ENCODE measurements at regions not wholly inside any gene's neighbourhood (a gene's known extent, or its start where the extent isn't known, plus 50 kb on each side); places are given as distances from the start of the nearest gene placed in this dataset.

DNA sequence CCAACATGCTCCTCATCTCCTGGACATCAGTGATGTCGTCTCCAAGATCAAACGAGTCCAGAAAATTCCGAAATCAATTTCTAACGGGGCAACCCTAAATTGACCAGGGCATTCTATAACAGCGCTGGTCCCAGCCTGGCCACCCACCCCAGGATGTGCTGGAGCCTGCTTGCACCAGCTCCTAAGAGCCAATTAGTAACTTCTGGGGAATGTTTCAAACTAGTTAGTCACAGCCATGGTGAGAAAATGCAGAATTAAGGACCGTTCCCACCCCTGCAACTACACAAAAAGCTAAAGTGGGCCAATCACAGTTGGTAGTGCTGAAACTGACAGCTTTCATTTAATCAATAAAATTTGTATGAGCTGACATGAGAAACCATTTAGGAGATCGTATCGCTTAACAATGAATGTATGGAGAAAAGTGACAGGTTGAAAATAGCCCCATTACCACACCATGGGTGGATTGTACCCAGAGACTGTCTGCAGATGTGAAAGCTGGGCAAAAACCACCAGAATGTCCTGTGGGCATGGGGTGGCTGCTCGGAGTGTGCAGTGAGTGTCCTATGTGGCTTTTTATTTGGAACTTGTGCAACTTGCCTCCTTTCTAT, 165.7 kb upstream of the AFDN start:
- ATAC-seq = peak; percentile 5
- intact Hi-C loops (cut with DNase I) = no loop called here

DNA sequence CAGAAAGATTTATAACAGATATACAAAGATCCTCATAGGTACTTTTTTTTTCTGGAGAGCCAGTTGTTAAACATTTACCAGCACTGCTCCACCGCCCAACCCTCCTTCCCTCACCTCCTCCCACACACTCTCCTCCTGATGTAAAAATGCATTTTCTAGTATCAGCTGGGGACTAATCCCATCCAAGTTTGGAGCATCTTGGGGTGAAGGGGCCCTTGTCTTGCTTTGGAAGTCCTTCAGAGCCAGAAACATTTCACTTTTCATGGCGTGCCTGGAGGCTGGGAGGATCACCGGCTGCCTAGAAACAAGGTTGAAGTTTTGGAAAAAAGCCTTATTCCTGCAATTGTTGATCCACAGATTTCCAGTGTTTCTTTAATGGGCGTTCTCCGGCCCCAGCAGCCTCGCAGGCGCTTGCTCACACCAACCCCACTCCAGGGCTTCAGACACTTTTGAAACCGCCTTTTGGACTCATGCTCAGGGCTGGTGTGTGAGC, 165.1 kb upstream of the AFDN start:
- DNase-seq (ENCODE audit: low spot score) (no peak), ATAC-seq (peak; percentile 70)
- intact Hi-C loops (cut with DNase I) = no loop called here

More for the DNA sequence above, 165.7 kb upstream of the AFDN start:
- DNase-seq (ENCODE audit: low spot score) = no peak

DNA sequence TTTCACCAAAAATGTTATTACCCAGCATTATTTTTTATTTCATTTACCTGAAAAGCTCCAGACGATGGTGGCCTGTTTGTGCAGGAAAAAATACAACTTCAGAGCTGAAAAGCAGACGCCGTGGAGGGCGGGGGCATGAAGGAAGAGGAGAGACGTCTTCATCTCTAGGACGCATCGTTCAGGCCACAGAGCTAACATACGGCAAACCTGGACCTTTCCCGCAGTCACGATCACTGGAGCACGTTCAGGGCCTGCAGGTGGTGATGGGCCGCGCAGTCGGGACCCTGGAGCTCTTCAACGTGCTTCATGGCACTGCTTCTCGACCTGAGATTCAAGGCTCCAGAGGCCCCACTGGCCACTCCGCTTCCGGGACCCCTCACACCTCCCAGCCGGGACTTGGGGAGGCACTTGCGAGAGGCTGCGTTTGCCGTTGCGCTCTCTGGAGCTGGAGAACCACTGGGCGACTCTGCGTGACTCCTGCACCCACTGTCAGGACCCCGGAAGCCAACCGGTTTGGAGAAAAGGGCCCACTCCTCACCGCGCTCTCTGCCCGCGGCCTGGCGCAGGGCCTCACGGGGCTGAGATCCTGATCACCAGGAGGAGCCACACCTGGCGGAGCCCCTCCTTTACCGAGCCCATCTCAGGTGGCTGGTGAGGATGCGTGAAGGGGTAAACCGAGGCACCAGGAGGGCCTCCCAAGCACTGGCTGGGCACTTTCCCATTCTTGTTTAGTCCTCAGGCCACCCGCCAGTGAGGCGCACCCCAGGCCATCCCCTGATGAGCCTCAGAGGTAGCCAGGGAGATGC, 164.4 kb upstream of the AFDN start:
- intact Hi-C loops (cut with DNase I) = no loop called here
- ATAC-seq (no peak), DNase-seq (ENCODE audit: low spot score) (no peak)

DNA sequence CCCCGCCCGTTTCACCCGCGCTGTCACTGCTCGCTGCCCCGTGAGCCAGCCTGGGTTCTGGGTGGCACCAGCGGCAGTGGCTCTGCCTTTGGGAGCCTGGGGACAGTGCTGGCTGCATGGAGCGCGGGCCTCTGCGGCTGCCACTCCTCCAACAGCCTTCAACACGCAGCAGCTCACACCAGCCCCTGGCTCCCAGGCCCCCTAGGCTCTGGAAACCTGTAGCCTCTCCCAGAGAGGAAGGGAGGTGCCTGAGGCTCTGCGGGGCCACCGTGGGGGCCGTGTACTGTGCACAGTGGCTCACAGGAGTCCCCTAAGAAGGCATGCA, 163.9 kb upstream of the AFDN start:
- DNase-seq (ENCODE audit: low spot score) (no peak), ATAC-seq (no peak)
- intact Hi-C loops (cut with DNase I) = no loop called here

DNA sequence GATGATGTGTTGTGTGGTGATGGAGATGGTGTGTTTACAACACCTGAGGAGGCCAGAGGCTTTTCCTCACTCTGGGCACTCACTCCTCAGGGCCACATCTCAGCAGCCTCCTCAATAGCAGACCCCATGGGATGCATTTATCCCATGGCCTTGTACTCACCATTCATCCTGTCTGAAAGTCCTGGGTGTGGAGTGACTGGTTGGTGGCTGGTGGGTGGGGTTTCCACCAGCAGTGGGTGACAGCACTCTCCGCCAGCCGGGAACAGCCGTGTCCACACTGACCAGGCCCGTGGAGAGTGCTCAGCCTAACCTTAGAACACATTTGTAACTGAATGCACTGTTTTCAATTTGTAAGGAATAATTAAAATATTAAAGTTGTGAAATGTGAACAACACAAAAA, 163.4 kb upstream of the AFDN start:
- ATAC-seq (no peak), DNase-seq (ENCODE audit: low spot score) (no peak)
- intact Hi-C loops (cut with DNase I) = no loop called here

DNA sequence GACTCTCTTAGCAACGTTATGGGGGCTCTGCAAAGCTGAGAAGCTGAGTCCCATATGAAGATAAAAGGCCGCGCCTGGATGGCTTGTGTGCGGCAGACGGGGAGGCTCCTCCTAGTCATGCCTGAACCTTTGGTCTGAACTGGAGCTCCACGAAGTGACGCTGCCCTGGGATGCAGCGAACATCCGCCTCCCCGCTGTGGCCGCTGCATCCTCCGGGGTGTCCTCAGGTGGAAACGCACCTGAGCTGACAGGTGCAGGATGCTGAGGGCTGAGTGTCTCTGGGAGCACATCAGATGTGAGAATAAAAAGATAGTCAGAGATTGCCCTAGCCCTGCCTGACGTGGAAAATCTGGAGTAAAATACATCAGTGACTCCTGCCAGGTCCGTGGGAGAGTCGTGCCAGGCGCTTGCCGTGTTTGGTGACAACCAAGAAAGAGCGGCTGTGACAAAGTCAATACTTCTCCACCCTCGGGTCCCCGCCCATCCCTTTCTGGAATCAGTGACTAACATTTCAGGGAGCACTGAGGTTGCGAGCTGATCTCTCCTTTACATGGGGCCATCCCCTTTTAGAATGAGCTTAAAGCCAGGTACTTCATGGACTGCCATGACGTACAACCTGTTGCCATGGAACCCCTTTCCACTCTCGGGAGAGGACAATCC, 162.8 kb upstream of the AFDN start:
- intact Hi-C loops (cut with DNase I) = no loop called here
- no peak for ATAC-seq
- no peak for DNase-seq (ENCODE audit: low spot score)

DNA sequence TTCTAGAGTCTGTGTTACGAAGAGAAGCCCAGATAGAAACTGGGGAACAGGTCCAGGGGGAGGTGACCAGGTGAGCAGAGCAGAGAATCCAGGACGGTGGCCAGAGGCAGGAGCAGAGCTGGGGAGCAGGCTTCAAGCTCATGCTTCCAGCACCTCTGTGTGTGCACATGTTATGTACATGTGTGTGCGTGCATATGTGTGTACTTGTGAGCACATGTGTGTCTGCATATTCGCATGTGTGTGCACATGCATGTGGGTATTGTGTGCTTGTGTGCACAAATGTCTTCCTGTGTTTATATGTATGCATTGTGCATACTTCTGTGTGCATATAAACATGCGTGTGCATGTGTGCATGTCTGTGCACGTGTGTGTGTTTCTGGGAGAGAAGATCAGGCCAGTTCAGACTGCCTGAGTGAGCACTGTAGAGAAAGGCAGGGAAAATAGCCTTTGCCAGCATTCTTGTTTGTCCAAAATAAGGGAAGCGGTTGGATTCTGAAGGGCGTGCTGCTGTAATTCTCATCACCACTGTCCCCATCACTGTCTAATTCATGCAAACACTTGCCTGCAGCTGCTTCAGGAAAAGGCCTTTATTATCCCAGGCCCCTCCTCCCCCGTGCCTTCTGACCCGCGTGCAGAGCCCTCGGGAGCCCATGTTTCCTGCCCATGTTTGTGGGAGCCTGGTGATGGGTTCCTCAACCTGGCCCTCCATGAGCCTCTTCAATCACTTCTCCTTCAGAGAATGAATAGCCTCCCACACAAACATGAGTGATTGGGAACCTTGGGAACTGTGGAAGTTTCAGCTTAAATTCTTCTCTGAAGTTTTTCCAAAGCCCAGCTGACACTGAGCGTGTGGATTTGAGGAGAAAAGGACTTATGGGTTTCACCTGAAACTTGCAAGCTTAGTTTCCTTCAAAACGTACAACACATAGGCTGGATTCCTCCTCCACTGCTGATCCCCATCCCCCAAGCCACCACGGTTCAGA, 161.7 kb upstream of the AFDN start:
- no peak for ATAC-seq
- DNase-seq (ENCODE audit: low spot score) = no peak
- intact Hi-C loops (cut with DNase I) = no loop called here

DNA sequence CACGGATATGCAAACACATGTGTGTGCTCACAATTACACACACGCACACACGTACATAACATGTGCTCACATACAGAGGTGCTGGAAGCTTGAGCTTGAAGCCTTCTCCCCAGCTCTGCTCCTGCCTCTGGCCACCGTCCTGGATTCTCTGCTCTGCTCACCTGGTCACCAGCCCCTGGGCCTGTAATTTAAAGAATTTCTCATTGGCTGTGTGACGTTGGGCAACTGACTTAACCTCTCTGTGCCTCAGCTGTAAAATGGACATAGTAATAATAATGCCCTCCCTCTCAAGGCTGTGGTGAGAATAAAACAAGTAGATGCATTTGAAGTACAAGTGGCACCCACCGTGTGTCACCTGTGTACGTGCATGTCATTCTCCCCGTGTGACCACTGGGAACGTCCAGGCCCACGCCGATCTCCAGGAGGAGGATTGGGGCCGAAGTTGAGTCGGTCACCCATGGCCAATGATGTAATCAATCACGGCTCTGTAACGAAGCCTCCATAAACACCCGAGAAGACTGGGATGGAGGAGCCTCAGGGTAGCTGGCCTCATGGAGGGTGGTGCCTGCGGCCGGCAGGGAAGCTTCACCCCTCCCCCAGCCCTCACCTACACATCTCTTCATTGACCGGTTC, 160.9 kb upstream of the AFDN start:
- DNase-seq (ENCODE audit: low spot score) (no peak), ATAC-seq (no peak)
- intact Hi-C loops (cut with DNase I) = no loop called here

DNA sequence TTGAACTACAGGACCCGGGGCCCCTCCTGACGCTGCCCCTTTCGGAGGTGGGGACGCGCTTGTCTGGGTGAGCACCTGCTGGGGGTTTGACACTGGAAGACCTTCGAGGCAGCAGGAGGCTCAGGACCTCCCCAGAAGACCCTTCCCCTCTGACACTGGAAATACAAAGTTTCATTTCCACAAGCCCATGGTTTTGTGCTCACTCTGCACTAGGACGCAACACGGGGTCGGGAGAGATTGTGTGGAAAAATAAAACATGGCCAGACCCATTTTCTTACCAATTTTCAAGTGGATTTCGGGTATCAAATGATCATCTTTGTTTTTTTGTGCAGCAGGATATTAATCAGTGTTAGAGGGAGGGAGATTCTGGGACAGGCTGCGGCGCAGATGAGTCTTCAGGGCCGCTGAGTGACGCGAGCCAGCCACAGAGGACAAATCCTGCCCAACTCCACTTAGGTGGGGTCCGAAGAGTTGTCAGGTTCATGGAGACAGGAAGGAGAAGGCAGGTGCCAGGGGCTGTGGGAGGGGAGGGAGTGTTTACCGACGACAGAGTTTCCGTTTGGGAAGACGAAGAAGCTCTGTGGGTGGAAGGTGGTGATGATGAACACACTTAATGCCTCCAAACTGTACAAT, 160.0 kb upstream of the AFDN start:
- ATAC-seq (no peak), DNase-seq (ENCODE audit: low spot score) (no peak)
- intact Hi-C loops (cut with DNase I) = no loop called here

DNA sequence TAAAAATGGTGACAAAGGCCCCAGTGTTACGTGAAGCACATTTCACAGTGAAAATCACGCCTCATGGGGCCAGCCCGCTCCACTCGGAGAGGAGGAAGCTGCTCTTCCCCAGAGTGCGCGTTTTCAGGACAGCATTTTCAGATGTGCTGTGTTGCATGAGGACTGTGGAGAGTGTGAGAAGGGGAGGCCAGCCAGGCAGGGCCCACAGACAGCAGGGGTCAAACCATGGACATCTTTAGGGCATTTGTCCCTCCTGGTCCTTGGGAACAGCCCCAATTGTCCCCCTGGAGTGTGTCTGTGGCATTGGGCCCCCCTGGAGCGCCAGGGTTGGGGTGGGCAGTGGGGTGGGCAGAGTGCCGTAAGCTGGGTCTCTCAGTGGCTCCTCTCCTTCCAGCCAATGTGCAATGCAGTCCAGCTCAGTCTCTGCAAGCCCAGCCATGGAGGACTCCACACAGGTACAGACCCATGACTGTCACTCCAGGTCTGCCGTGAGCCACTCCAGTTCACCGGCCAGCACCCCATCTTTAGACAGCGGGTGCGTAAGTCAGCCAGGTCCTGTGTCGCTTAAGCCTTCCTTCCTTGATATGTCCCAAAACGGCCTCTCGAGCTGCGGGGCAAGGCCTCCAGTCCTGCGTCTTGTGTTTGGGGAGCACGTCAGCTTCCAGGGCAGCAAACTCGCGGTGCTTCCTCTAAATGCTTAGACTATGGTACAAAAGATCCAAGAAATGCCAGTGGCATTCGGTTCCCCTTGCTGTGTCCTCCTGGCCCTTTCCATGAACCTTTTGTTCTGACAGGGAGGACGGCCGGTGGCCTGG, 159.3 kb upstream of the AFDN start:
- no peak for DNase-seq (ENCODE audit: low spot score)
- intact Hi-C loops (cut with DNase I) = no loop called here

DNA sequence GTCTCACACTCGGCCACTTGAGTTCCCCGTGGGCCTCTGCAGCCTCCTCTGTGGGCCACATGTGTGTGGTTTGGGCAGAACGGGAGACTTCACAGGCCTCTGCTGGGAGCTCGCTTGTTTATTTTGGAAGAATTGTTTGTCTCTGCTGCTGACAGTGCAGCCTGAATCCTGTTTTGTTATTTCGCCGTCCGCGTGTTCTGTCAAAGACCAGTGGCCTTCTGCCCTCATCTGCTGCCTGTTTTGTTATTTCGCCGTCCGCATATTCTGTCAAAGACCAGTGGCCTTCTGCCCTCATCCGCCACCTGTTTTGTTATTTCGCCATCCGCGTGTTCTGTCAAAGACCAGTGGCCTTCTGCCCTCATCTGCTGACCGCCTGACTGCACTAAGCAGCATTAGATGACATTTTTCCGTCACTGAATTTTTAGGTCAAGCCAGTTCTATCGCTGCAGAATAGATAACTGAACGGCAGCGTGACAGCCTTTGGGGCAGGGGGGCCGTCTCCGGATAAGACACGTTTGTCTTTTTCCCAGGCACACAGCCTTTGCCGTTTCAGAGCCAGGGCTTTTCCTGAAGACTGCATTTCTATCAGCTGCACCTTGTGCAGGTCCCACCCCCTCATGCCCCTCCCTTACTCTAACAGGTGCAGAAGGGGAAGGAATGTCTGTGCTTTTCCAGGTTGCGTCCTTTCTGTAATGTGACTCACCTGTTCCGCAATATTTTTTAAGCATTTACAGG, 158.5 kb upstream of the AFDN start:
- intact Hi-C loops (cut with DNase I) = no loop called here
- DNase-seq (ENCODE audit: low spot score) (no peak), ATAC-seq (peak; percentile 88)

More for the DNA sequence above, 159.3 kb upstream of the AFDN start:
- peak; percentile 54 for ATAC-seq

DNA sequence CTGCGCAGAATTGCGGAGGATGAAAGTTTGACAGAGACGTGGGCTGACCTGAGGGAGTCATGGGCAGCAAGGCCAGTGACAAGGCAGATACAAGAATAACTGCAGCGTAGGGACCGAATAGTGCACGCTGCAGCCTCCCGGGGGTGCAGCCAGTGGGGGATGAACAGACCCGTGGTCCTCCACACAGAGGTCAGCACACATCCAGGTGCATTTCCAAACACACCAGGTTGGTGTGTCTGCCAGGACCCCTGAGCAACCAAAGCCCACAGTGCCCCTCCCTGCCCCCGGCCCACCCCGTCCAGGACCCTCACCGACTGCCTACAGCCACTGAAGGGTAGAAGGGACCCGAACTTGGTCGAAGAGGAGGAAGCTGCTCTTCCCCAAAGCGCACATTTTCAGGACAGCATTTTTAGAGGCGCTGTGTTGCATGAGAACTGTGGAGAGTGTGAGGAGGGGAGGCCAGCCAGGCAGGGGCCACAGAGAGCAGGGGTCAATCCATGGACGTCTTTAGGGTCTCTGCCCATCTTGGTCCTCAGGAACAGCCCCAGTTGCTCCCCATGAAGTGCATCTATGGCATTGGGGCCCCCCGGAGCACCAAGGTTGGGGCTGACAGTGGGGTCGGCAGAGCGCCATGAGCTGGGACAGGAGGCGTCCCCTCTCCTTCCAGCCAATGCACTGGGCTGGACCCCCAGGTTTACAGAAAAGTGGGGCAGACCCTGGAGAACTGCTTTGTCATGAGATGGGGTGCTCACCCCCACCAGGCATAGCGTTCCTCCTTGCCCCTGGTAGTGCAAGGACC, 157.8 kb upstream of the AFDN start:
- no peak for ATAC-seq
- intact Hi-C loops (cut with DNase I) = no loop called here
- no peak for DNase-seq (ENCODE audit: low spot score)

DNA sequence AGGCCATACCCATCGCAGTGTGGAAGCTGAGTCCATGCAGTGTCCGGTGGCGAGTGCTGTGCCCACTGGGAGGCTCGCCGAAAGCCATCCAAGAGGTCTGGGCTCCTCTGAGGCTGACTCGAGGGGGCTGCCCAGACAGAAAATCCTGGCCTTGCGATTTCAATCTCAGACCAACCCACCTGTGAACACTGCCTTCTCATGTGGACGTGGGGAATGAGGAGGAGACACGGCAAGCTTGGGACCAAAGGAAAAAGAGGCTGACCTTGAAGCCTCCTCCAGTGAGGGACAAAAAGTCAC, 157.2 kb upstream of the AFDN start:
- intact Hi-C loops (cut with DNase I) = no loop called here
- DNase-seq (ENCODE audit: low spot score) = no peak
- ATAC-seq = no peak

DNA sequence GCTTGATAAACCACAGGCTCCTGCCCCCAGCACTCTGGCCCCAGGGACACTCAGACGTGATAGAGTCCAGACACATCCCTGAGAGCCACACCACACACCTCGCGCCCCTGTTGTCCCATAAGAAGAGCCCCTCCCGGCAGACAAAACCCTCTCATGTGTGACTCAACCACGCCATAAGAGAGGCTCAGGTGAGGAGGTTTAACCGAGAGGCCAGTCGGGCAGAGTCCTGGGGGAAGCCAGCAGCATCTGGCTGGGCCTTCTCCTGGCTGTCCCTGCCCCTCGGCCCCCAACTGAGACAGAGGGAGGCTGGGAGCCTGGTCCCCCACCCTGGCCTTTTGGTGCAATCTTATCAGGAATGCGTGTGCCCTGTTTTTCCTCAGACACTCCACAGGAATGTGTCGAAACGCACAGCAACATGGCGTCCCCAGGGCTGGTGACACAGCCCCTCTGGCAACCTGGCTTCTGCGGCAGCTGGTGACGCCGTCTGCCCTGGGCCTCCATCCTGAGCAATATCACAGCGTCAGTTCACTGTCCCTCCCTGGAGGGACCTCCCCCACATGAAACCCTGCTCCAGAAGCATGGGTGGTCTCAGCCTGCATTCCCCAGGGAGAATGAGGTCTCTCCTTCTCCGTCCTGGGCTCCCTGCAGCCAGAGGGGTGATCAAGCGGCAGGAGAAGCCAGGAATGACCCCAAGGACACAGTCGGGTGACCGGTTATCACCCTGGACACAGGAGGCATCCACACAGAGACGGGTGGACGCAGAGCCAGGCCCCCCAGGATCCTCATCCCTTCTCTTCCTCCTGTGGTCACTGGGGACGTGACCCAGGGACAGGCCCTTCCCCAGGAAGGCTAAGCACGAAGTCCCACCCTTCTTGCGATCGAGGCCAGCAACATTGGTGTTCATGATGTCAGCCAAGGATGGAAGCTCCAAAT, 156.6 kb upstream of the AFDN start:
- intact Hi-C loops (cut with DNase I) = no loop called here
- DNase-seq (ENCODE audit: low spot score) = no peak
- no peak for ATAC-seq

DNA sequence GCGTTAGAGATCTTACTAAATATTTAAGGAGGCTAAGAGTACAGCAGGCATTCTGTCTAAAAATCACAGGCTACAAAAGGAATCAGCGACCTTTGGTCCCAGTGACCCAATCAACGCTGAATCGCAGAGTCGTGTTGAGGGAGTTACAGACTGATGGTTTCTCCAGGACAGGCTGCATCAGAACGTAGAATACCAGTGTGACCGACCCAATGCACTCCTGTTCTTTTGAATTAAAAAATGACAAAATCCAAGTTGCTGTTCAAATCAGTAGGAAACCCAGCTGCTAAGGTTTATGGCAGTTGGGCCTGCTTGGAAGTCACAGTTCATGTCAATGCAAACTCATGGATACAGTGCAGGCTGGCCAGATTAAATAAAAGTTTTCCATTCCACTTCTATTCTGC, 155.8 kb upstream of the AFDN start:
- no peak for DNase-seq (ENCODE audit: low spot score)
- intact Hi-C loops (cut with DNase I) = no loop called here
- ATAC-seq = no peak
